Activated effector memory CD4-positive, alpha-beta T cell treated with anti-CD3 and anti-CD28 coated beads, Interleukin-2, amount 50 U/mL, for 16 hours (primary cell): ENCODE measurements at regions not wholly inside any gene's neighbourhood (a gene's known extent, or its start where the extent isn't known, plus 50 kb on each side); places are given as distances from the start of the nearest gene placed in this dataset.
"Not testable (repeated sequence)": the region's sequence is repeated elsewhere in the genome, so short reads cannot be mapped to it uniquely, and the experiment has no call there.

Source experiments
- DNase-seq: peaks from one replicate; pipeline ENCODE4 v3.0.0-alpha.2; 2020

GRCh38 chr5:29126462-29126861 lies 2067.0 kb upstream of the CDH6 start:
- not testable (repeated sequence) for DNase-seq

- DNase-seq = no peak
Measured at GRCh38 chr5:29122306-29122705, 2071.2 kb upstream of the CDH6 start.

- no peak for DNase-seq
Measured at GRCh38 chr5:29114331-29114768, 2076.0 kb upstream of the CDH9 start.

GRCh38 chr5:29113516-29113915 lies 2075.1 kb upstream of the CDH9 start:
- no peak for DNase-seq

- no peak for DNase-seq
Measured at GRCh38 chr5:29099585-29099984, 2061.2 kb upstream of the CDH9 start.

GRCh38 chr5:29089591-29090130 lies 2051.3 kb upstream of the CDH9 start:
- DNase-seq = no peak

- no peak for DNase-seq
Measured at GRCh38 chr5:29085142-29085541, 2046.8 kb upstream of the CDH9 start.

GRCh38 chr5:29079771-29080170 lies 2041.4 kb upstream of the CDH9 start:
- DNase-seq = no peak

GRCh38 chr5:29077451-29077850 lies 2039.1 kb upstream of the CDH9 start:
- no peak for DNase-seq

- no peak for DNase-seq
Measured at GRCh38 chr5:29069104-29069402, 2030.7 kb upstream of the CDH9 start.

GRCh38 chr5:29061381-29061780 lies 2023.0 kb upstream of the CDH9 start:
- no peak for DNase-seq

- no peak for DNase-seq
Measured at GRCh38 chr5:29054694-29055093, 2016.3 kb upstream of the CDH9 start.

- DNase-seq = no peak
Measured at GRCh38 chr5:29054282-29054681, 2015.9 kb upstream of the CDH9 start.

GRCh38 chr5:29051509-29051908 lies 2013.1 kb upstream of the CDH9 start:
- DNase-seq = no peak

GRCh38 chr5:29042152-29042551 lies 2003.8 kb upstream of the CDH9 start:
- no peak for DNase-seq

GRCh38 chr5:29040404-29040803 lies 2002.0 kb upstream of the CDH9 start:
- no peak for DNase-seq

- DNase-seq = no peak
Measured at GRCh38 chr5:29039994-29040393, 2001.6 kb upstream of the CDH9 start.

- DNase-seq = no peak
Measured at GRCh38 chr5:29037716-29038115, 1999.3 kb upstream of the CDH9 start.

GRCh38 chr5:29024052-29024451 lies 1985.7 kb upstream of the CDH9 start:
- DNase-seq = no peak

- DNase-seq = no peak
Measured at GRCh38 chr5:29023541-29023940, 1985.2 kb upstream of the CDH9 start.

- no peak for DNase-seq
Measured at GRCh38 chr5:29017501-29017900, 1979.1 kb upstream of the CDH9 start.

- DNase-seq = no peak
Measured at GRCh38 chr5:29016067-29016466, 1977.7 kb upstream of the CDH9 start.

- no peak for DNase-seq
Measured at GRCh38 chr5:29015523-29015922, 1977.1 kb upstream of the CDH9 start.

- no peak for DNase-seq
Measured at GRCh38 chr5:29005386-29005785, 1967.0 kb upstream of the CDH9 start.

GRCh38 chr5:29002481-29002880 lies 1964.1 kb upstream of the CDH9 start:
- no peak for DNase-seq

GRCh38 chr5:29001666-29002065 lies 1963.3 kb upstream of the CDH9 start:
- DNase-seq = no peak
